K562 (cell line): ENCODE measurements at regions not wholly inside any gene's neighbourhood (a gene's known extent, or its start where the extent isn't known, plus 50 kb on each side); places are given as distances from the start of the nearest gene placed in this dataset.

Source experiments
- ATAC-seq: fragments of 200-7000 bp; cut with Tn5 transposase; 3 replicates; pipeline ENCODE4 v1.9.1; 2020; ENCODE audit warnings: moderate library complexity
- BruUV-seq: library from RNA; stranded (reverse); fragments of 400-500 nt; replicated peaks from 2 replicates; lab custom pipeline; 2021; lab: Mats Ljungman, UMichigan
- CTCF ChIA-PET: fragments of 300-600 bp; formaldehyde crosslinking; extraction: SDS; loops from one replicate; lab custom pipeline; 2021; ENCODE audit warnings: low intra/inter-chr PET ratio; lab: Yijun Ruan, JAX
- POLR2A ChIA-PET: fragments of 300-600, 350-650 bp; sonication (Branson Sonifier 250); formaldehyde crosslinking; extraction: SDS; loops from one replicate; lab custom pipeline; 2021; ENCODE audit warnings: antibody characterized with exemption, inconsistent platforms; lab: Yijun Ruan, JAX
- DNase-seq, 4 experiments: peaks; one replicate each; pipeline versions ENCODE4 v3.0.0 to v3.0.0-alpha.2; 2011 to 2018; ENCODE audit warnings: low spot score in 3 of 4, mixed read lengths in 3 of 4; ENCODE audit errors: extremely low read depth in 1 of 4
- FAIRE-seq: peaks from 2 replicates; lab custom pipeline; 2011; peaks lifted over from hg19 to GRCh38; lab: Jason Lieb, UNC
- H2AFZ ChIP-seq: 2 replicates; pipeline ENCODE4 v1.6.0; 2011; ENCODE audit warnings: low read depth, low read length, control low read depth, inconsistent platforms
- H3K27ac ChIP-seq: fragments of 200-600 bp; 3 replicates; pipeline ENCODE4 v1.8.0; 2011; ENCODE audit warnings: low read depth, mild to moderate bottlenecking, control low read depth, inconsistent platforms, low read length, moderate library complexity, mixed read lengths; ENCODE audit errors: extremely low read depth
- H3K27me3 ChIP-seq, 2 experiments: fragments of 300-600 bp in 1 of 2; 2 replicates in 1 of 2; 3 replicates in 1 of 2; pipeline versions ENCODE4 v1.6.0 to v1.8.0; 2011; ENCODE audit warnings: inconsistent platforms in 2 of 2, low read length in 2 of 2, mild to moderate bottlenecking in 1 of 2, mixed read lengths in 1 of 2, moderate library complexity in 1 of 2; ENCODE audit not compliant: control insufficient read depth in 2 of 2, insufficient read depth in 2 of 2
- H3K36me3 ChIP-seq: fragments of 300-600 bp; 3 replicates; pipeline ENCODE4 v1.8.0; 2011; ENCODE audit warnings: mild to moderate bottlenecking, low read length, inconsistent platforms; ENCODE audit not compliant: control insufficient read depth, insufficient read depth
- H3K4me1 ChIP-seq, 2 experiments: fragments of 200-600 bp in 1 of 2; replicated peaks in 1 of 2; 2 replicates in 1 of 2; 3 replicates in 1 of 2; pipeline versions ENCODE4 v1.5.1 to v1.8.0; 2011; ENCODE audit warnings: inconsistent platforms in 2 of 2, low read length in 2 of 2, mild to moderate bottlenecking in 1 of 2, mixed read lengths in 1 of 2, moderate library complexity in 1 of 2; ENCODE audit not compliant: control insufficient read depth in 2 of 2, insufficient read depth in 2 of 2
- H3K4me2 ChIP-seq: 2 replicates; pipeline ENCODE4 v1.6.1; 2011; ENCODE audit warnings: low read length, control low read depth, inconsistent platforms, mixed read lengths; ENCODE audit not compliant: insufficient read depth
- H3K4me3 ChIP-seq: fragments of 200-600 bp; sonication (generic), shearing (Covaris generic); 2 replicates; pipeline ENCODE4 v1.5.1; 2016; ENCODE audit warnings: control low read depth, inconsistent platforms
- H3K79me2 ChIP-seq: fragments of 200-600 bp; 3 replicates; pipeline ENCODE4 v1.8.0; 2011; ENCODE audit warnings: low read length, inconsistent platforms; ENCODE audit not compliant: control insufficient read depth, insufficient read depth
- H3K9ac ChIP-seq, 2 experiments: 2 replicates each; pipeline versions ENCODE4 v1.6.0 to v1.6.1; 2011; ENCODE audit warnings: low read depth in 2 of 2, low read length in 2 of 2, control low read depth in 1 of 2, inconsistent platforms in 1 of 2, mild to moderate bottlenecking in 1 of 2, mixed read lengths in 1 of 2; ENCODE audit not compliant: insufficient read depth in 1 of 2
- H3K9me1 ChIP-seq: one replicate; pipeline ENCODE4 v1.6.0; 2011; ENCODE audit warnings: inconsistent platforms, mild to moderate bottlenecking, low read length, moderate library complexity; ENCODE audit not compliant: control insufficient read depth, insufficient read depth
- H3K9me3 ChIP-seq: replicated peaks from 2 replicates; pipeline ENCODE4 v1.5.1; 2011; ENCODE audit warnings: low read depth, low read length, inconsistent platforms; ENCODE audit not compliant: control insufficient read depth, insufficient read depth
- H4K20me1 ChIP-seq: replicated peaks from 2 replicates; pipeline ENCODE4 v1.6.1; 2011; ENCODE audit warnings: low read length, inconsistent platforms, mixed read lengths; ENCODE audit not compliant: control insufficient read depth, insufficient read depth
- CTBP1 ChIP-seq: fragments of 450-650 bp; IDR thresholded peaks from 2 replicates; pipeline ENCODE4 v1.6.1; 2016; ENCODE audit warnings: borderline replicate concordance
- EGR1 ChIP-seq: fragments of 450-650 bp; conservative IDR thresholded peaks from 2 replicates; pipeline ENCODE4 v1.6.1; 2017; ENCODE audit warnings: mild to moderate bottlenecking
- ESRRB ChIP-seq: fragments of 250-450 bp; sonication (Bioruptor Pico); IDR thresholded peaks from 2 replicates; pipeline ENCODE4 v1.5.0; 2020; ENCODE audit warnings: mild to moderate bottlenecking, moderate library complexity, borderline replicate concordance
- ILK ChIP-seq: fragments of 450-650 bp; IDR thresholded peaks from 2 replicates; pipeline ENCODE4 v1.6.1; 2016; ENCODE audit warnings: missing genetic modification characterization, low read depth, mild to moderate bottlenecking, missing compliant biosample characterization, moderate library complexity, borderline replicate concordance
- MLLT1 ChIP-seq, 2 experiments: fragments of 450-650 bp; IDR thresholded peaks; 2 replicates each; pipeline ENCODE4 v1.6.1; 2016
- NCOA1 ChIP-seq: fragments of 450-650 bp; IDR thresholded peaks from 2 replicates; pipeline ENCODE4 v1.6.1; 2016; ENCODE audit warnings: low read depth
- PHB ChIP-seq: fragments of 250-450 bp; sonication (Bioruptor Pico); IDR thresholded peaks from 2 replicates; pipeline ENCODE4 v1.5.0; 2021
- POLR2AphosphoS2 ChIP-seq: IDR thresholded peaks from 2 replicates; pipeline ENCODE4 v1.6.1; 2012; ENCODE audit warnings: low read length, improper control_type of control experiment
- PTBP1 ChIP-seq: fragments of 200-400 bp; formaldehyde crosslinking; IDR thresholded peaks from 2 replicates; pipeline ENCODE4 v1.6.1; 2017; ENCODE audit warnings: low read depth, low read length
- SMAD1 ChIP-seq: fragments of 150-350 bp; IDR thresholded peaks from 2 replicates; pipeline ENCODE4 v1.6.1; 2014; ENCODE audit warnings: low read length, low read depth; ENCODE audit not compliant: partially characterized antibody
- SMAD4 ChIP-seq: fragments of 250-450 bp; sonication (Bioruptor Pico); conservative IDR thresholded peaks from 2 replicates; pipeline ENCODE4 v1.8.0; 2021; ENCODE audit warnings: inconsistent platforms, mild to moderate bottlenecking, moderate library complexity
- SMARCA4 ChIP-seq: fragments of 450-650 bp; IDR thresholded peaks from 2 replicates; pipeline ENCODE4 v1.6.1; 2016
- SUPT5H ChIP-seq: fragments of 450-650 bp; IDR thresholded peaks from 2 replicates; pipeline ENCODE4 v1.6.1; 2016
- TRIM24 ChIP-seq, 2 experiments: fragments of 450-650 bp; IDR thresholded peaks; 2 replicates each; pipeline ENCODE4 v1.6.1; 2016
- WHSC1 ChIP-seq: IDR thresholded peaks from one replicate; pipeline ENCODE4 v1.6.1; 2012; ENCODE audit warnings: low read length, control low read depth, inconsistent platforms
- ZNF589 ChIP-seq: fragments of 200-800 bp; sonication (Bioruptor generic); IDR thresholded peaks from 2 replicates; pipeline ENCODE4 v1.6.1; 2016; ENCODE audit warnings: low read depth, missing genetic modification characterization, missing compliant biosample characterization
- ZNF79 ChIP-seq: fragments of 250-450 bp; sonication (Bioruptor Pico); IDR thresholded peaks from 2 replicates; pipeline ENCODE4 v1.4.0; 2020; ENCODE audit warnings: low read depth, mild to moderate bottlenecking, moderate library complexity
- WGBS: fragments of 100-300 bp; shearing (Covaris generic); methylation state at CpG from one replicate; pipeline ENCODE4 v1.1.6; 2016; ENCODE audit warnings: low coverage, mixed read lengths; ENCODE audit not compliant: insufficient coverage; ENCODE audit errors: missing lambda C conversion rate; 5-methylcytosine and 5-hydroxymethylcytosine counted together
- in situ Hi-C: fragments of 300-500 bp; cut with MboI; formaldehyde crosslinking; loops from 4 replicates; pipeline ENCODE4 v1.15.0; 2018; ENCODE audit warnings: inconsistent platforms, mixed read lengths
- intact Hi-C: fragments of 100-400 bp; cut with micrococcal nuclease; formaldehyde crosslinking; loops from 2 replicates; pipeline ENCODE4 v1.14.2; 2022
- TF ChIP-seq, protein P1 (sequence below), 2 experiments: IDR thresholded peaks; 2 replicates each; pipeline ENCODE4 v1.6.1; 2011; ENCODE audit warnings: borderline replicate concordance in 1 of 2, control low read depth in 1 of 2, low read depth in 1 of 2, low read length in 1 of 2, mild to moderate bottlenecking in 1 of 2, mixed read lengths in 1 of 2, moderate library complexity in 1 of 2; ENCODE audit not compliant: insufficient read depth in 1 of 2, insufficient read length in 1 of 2, poor library complexity in 1 of 2, severe bottlenecking in 1 of 2; ENCODE audit errors: extremely low read depth in 1 of 2

- Histone ChIP-seq H3K9ac (no peak overlapping the region), H3K4me1 (peaks cover 0 to 22% of the 10 kb centered on the region in 2 experiments; a peak in 3 of 5 replicates), H3K9me1 (no peaks in the 10 kb centered on the region), H3K4me2 (no peak overlapping the region), H3K36me3 (no peaks in the 10 kb centered on the region), H2AFZ (no peak overlapping the region), H3K79me2 (no peaks in the 10 kb centered on the region), H3K27ac (no peak overlapping the region), H3K27me3 (no peaks in the 10 kb centered on the region), H3K4me3 (no peak overlapping the region), H4K20me1 (no peaks in the 10 kb centered on the region), H3K9me3 (no peaks in the 10 kb centered on the region)
- in situ Hi-C loops, result no loop called here
- BruUV-seq, result no TSS peak
- FAIRE-seq, result no peak
- intact Hi-C loops, result no loop called here
- no peak for ATAC-seq
- TF ChIP-seq MLLT1 (IDR thresholded peaks at IDR 0.05) (no peak), SMARCA4 (no peak), TRIM24 (IDR thresholded peaks at IDR 0.05) (no peak), SMAD4 (CRISPR knock-in tag) (no peak), PTBP1 (no peak), SMAD1 (no peak), SUPT5H (no peak), POLR2AphosphoS2 (no peak), WHSC1 (no peak), NCOA1 (no peak), ESRRB (CRISPR knock-in tag) (no peak), ZNF589 (CRISPR knock-in tag) (no peak), EGR1 (no peak), CTBP1 (no peak), ILK (tag) (no peak), PHB (CRISPR knock-in tag) (no peak), ZNF79 (CRISPR knock-in tag) (no peak)
- TF ChIP-seq, protein P1, sequence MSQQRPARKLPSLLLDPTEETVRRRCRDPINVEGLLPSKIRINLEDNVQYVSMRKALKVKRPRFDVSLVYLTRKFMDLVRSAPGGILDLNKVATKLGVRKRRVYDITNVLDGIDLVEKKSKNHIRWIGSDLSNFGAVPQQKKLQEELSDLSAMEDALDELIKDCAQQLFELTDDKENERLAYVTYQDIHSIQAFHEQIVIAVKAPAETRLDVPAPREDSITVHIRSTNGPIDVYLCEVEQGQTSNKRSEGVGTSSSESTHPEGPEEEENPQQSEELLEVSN (IDR thresholded peaks at IDR 0.05; ENCODE audit: borderline replicate concordance in 1 of 2, extremely low read depth in 1 of 2, insufficient read depth in 1 of 2, insufficient read length in 1 of 2, low read depth in 1 of 2, low read length in 1 of 2, poor library complexity in 1 of 2, severe bottlenecking in 1 of 2), result no peak
- ChIA-PET POLR2A (interaction anchor here (1.2 kb wide), 1 partner anchor 11 kb away, joined by 3 read pairs; no protein-coding TSS in a partner anchor), CTCF (no interaction called here)
- no peak for DNase-seq
- WGBS, result 76% methylated on average over 4 of the region's 57 CpGs
Measured at GRCh38 chr22:46070215-46070802, 80.0 kb upstream of the PPARA start.
